Nephron progenitor cell (in vitro differentiated cells): ENCODE measurements at regions not wholly inside any gene's neighbourhood (a gene's known extent, or its start where the extent isn't known, plus 50 kb on each side); places are given as distances from the start of the nearest gene placed in this dataset.

Experiments used
- DNase-seq: peaks from one replicate; pipeline ENCODE4 v3.0.0; 2021
- H3K27ac Mint-ChIP-seq: 2 replicates; pipeline ENCODE4 v1.8.0; 2021; ENCODE audit warnings: mild to moderate bottlenecking, moderate library complexity, mixed read lengths
- H3K27me3 Mint-ChIP-seq: 2 replicates; pipeline ENCODE4 v1.8.0; 2021; ENCODE audit warnings: mild to moderate bottlenecking, low read depth, mixed read lengths; ENCODE audit not compliant: poor library complexity
- H3K36me3 Mint-ChIP-seq: 2 replicates; pipeline ENCODE4 v1.8.0; 2021; ENCODE audit warnings: low read depth, mixed read lengths
- H3K4me1 Mint-ChIP-seq: 2 replicates; pipeline ENCODE4 v1.8.0; 2021; ENCODE audit warnings: mixed read lengths
- H3K4me3 Mint-ChIP-seq: 2 replicates; pipeline ENCODE4 v1.8.0; 2021; ENCODE audit warnings: mild to moderate bottlenecking, moderate library complexity, mixed read lengths
- H3K9me3 Mint-ChIP-seq: 2 replicates; pipeline ENCODE4 v1.8.0; 2021; ENCODE audit warnings: mild to moderate bottlenecking, moderate library complexity, mixed read lengths
- TF ChIP-seq, protein P1 (sequence below): fragments of 200-600 bp; sonication (generic); IDR thresholded peaks from 2 replicates; pipeline ENCODE4 v1.5.0; 2021; ENCODE audit warnings: antibody characterized with exemption

- no peaks in the 10 kb centered on the region for H3K36me3 Mint-ChIP-seq
Measured at GRCh38 chr1:5590717-5591116, 401.5 kb downstream of the NPHP4 start.

DNA sequence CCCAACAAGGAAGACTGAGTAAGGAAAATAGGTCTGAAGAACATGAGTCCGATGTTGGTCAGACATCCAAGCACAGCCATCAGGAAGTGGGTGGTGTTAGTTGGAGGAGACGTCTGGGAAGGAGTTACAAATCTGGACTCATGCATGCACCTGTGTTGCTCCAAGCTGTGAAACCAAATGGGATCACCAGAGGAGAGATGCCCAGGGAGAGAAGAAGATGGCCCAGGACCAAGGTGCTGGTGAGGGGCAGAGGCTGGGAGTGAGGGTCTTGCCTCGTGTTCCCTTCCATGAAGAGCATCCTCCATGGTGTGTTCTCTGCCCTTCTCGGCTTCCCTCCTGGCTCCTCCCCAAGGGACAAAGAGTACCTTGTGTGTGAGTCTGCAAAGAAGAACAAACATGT is 405.6 kb downstream of the NPHP4 start:
- TF ChIP-seq, protein P1, sequence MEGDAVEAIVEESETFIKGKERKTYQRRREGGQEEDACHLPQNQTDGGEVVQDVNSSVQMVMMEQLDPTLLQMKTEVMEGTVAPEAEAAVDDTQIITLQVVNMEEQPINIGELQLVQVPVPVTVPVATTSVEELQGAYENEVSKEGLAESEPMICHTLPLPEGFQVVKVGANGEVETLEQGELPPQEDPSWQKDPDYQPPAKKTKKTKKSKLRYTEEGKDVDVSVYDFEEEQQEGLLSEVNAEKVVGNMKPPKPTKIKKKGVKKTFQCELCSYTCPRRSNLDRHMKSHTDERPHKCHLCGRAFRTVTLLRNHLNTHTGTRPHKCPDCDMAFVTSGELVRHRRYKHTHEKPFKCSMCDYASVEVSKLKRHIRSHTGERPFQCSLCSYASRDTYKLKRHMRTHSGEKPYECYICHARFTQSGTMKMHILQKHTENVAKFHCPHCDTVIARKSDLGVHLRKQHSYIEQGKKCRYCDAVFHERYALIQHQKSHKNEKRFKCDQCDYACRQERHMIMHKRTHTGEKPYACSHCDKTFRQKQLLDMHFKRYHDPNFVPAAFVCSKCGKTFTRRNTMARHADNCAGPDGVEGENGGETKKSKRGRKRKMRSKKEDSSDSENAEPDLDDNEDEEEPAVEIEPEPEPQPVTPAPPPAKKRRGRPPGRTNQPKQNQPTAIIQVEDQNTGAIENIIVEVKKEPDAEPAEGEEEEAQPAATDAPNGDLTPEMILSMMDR = no peak
- Mint-ChIP-seq H3K36me3 (no peaks in the 10 kb centered on the region), H3K27me3 (peaks cover 23% of the 10 kb centered on the region), H3K4me1 (peaks cover 3% of the 10 kb centered on the region), H3K27ac (no peak overlapping the region), H3K9me3 (peaks cover 22% of the 10 kb centered on the region), H3K4me3 (no peak overlapping the region)
- DNase-seq = no peak

More at GRCh38 chr1:5590717-5591116, 401.5 kb downstream of the NPHP4 start:
- Mint-ChIP-seq H3K9me3 (peaks cover 28% of the 10 kb centered on the region), H3K27ac (no peak overlapping the region), H3K4me3 (no peak overlapping the region), H3K27me3 (peaks cover 6% of the 10 kb centered on the region), H3K4me1 (peaks cover 18% of the 10 kb centered on the region)
- no peak for DNase-seq
- TF ChIP-seq, protein P1 = no peak

DNA sequence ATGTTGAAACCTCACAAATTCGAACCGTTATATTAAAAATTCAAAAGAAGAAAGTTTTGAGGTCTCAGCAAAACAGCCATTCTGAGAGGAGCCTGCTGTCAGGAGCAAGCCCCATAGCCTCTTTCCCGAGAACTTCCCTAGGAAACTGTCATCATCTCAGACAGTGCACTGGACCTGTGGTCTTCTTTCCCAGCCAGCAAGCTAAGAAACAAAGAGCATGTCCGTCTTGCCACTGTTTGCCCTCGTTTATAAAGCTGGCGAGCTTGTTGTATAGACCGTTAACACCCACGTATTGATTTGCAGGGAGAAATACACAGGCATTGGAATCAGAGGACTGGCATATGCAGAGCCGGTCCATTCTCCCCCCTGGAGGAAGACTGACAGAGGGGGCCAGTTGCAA is 407.0 kb downstream of the NPHP4 start:
- DNase-seq = no peak
- Mint-ChIP-seq H3K4me1 (peaks cover 6% of the 10 kb centered on the region), H3K4me3 (no peak overlapping the region), H3K27me3 (peaks cover 22% of the 10 kb centered on the region), H3K9me3 (peaks cover 9% of the 10 kb centered on the region), H3K27ac (no peak overlapping the region), H3K36me3 (no peaks in the 10 kb centered on the region)
- TF ChIP-seq, protein P1 = no peak

DNA sequence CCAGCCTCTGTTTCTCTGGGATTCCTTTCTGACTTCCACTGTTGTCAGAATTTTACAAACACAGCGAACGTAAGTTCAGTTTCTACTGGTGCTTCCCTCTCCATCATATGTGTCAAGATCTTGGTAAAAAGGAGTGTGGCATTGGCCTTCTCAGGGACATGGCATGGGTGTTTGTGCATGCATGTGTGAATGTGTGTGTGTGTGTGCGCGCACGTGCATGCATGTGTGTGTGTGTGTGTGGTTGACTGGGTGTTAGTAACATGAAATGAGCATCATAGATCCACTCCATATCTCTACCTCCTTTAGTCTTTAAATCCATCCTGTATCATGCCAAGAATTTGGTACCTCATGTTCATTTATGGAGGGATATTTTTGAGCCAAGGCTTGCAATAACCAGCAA is 411.3 kb downstream of the NPHP4 start:
- H3K4me3 Mint-ChIP-seq = no peak overlapping the region
- peaks cover 37% of the 10 kb centered on the region for H3K27me3 Mint-ChIP-seq
- no peak overlapping the region for H3K27ac Mint-ChIP-seq
- TF ChIP-seq, protein P1 = no peak
- no peak for DNase-seq
- no peaks in the 10 kb centered on the region for H3K9me3 Mint-ChIP-seq
- no peaks in the 10 kb centered on the region for H3K36me3 Mint-ChIP-seq
- H3K4me1 Mint-ChIP-seq = peaks cover 15% of the 10 kb centered on the region

DNA sequence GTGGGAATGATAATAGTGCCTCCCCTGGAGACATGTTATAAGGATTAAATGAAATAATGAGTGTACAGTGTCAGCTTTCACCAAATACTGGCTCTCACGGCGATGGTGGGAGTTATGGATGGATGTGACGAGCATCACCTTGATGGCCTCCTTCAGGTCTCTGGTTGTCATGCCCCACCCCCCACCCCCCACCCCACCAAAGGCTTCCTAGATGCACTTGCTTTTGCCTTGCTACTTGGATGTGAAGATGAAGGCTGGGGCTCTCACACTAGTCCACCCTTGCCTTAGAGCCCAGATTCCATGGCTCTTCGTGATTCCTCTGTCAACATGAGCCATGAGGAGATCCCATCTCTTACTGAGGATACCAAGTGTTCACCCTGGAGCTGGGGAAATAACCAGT is 412.3 kb downstream of the NPHP4 start:
- Mint-ChIP-seq H3K4me1 (peaks cover 25% of the 10 kb centered on the region), H3K27me3 (peaks cover 41% of the 10 kb centered on the region), H3K9me3 (no peaks in the 10 kb centered on the region), H3K4me3 (no peak overlapping the region), H3K27ac (no peak overlapping the region), H3K36me3 (no peaks in the 10 kb centered on the region)
- no peak for DNase-seq
- TF ChIP-seq, protein P1 = no peak

DNA sequence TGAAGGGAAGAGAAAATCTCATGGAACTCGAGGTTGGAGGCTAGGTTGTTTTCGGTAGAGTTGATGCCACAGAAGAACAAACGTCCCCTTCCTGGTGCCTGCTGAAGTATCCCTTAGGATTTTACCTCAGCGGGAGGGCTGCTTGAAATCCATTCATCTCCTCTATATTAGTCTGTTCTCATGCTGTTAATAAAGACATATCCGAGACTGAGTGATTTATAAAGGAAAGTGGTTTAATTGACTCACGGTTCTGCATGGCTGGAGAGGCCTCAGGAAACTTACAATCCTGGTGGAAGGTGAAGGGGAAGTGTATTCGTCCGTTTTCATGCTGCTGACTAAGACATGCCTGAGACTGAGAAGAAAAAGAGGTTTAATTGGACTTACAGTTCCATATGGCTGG is 413.5 kb downstream of the NPHP4 start:
- H3K27ac Mint-ChIP-seq = no peak overlapping the region
- no peak for DNase-seq
- peaks cover 33% of the 10 kb centered on the region for H3K4me1 Mint-ChIP-seq
- peaks cover 43% of the 10 kb centered on the region for H3K27me3 Mint-ChIP-seq
- no peak overlapping the region for H3K4me3 Mint-ChIP-seq
- no peaks in the 10 kb centered on the region for H3K36me3 Mint-ChIP-seq
- H3K9me3 Mint-ChIP-seq = no peaks in the 10 kb centered on the region
- TF ChIP-seq, protein P1 = no peak
